ENCODE measurements at regions not wholly inside any gene's neighbourhood (a gene's known extent, or its start where the extent isn't known, plus 50 kb on each side); places are given as distances from the start of the nearest gene placed in this dataset.
"Not testable (repeated sequence)": the region's sequence is repeated elsewhere in the genome, so short reads cannot be mapped to it uniquely, and the experiment has no call there.

DNA sequence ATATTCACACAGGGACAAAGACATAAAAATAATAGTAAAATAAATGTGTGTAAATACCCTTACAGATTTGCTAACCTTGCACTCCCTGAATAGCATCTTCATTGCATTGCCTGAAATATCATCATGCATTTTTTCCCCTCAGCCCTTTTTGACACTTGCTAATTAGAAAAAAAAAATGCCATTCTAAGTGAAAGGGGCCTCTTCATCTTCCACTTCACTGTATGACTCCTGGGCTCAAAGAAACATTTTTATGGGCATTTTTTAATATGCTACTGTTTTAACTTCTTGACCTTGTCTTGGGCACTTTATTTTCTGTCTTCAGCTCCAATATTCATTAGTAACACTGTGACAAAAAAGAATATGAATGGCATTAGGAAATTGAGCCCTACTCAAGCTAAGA, 1424.4 kb downstream of the CDH8 start:
- FAIRE-seq (no peak), DNase-seq (no peak)
- no peaks in the 10 kb centered on the region for H3K4me1 ChIP-seq (ENCODE audit: control insufficient read depth in 2 of 3, insufficient read depth in 2 of 3, low read depth in 1 of 3, low read length in 3 of 3)
- no peaks in the 10 kb centered on the region for H3K9me3 ChIP-seq (ENCODE audit: control insufficient read depth in 2 of 3, insufficient read depth in 1 of 3, low read length in 3 of 3)
- no peak overlapping the region for H3K4me3 ChIP-seq (ENCODE audit: low read length in 3 of 3)
- H3K36me3 ChIP-seq (ENCODE audit: control insufficient read depth in 2 of 3, insufficient read depth in 3 of 3, low read length in 3 of 3) = no peaks in the 10 kb centered on the region
- intact Hi-C loops (cut with DNase I) = no loop called here
- H3K27me3 ChIP-seq (ENCODE audit: control insufficient read depth, insufficient read depth, low read length) = no peaks in the 10 kb centered on the region
- no peak overlapping the region for H3K27ac ChIP-seq (ENCODE audit: low read depth in 2 of 2, low read length in 2 of 2)
- TF ChIP-seq CTCF (IDR thresholded peaks at IDR 0.05; ENCODE audit: borderline replicate concordance, extremely low read depth, insufficient read depth) = no peak
- H3K9ac ChIP-seq (ENCODE audit: low read length in 3 of 3) = no peak overlapping the region

DNA sequence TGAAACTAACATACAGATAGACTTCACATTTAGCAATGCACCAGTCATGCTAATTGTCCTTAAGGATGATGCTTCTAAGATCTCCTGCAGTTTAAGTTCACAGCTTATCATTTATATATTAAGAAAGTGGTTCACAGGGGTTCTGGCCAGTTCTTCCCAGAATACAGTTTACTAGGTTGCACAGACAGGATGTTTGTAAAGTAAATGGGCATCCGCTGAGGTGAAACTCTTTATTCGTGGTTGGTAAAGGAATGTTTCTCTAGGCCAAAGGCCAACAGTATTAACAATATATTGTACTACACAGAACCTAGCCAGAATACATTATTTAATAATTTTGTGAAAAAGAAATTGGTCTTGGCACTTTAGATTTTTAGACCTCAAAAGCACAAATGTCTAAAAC, 1427.3 kb downstream of the CDH8 start:
- no peak for DNase-seq
- intact Hi-C loops (cut with DNase I) = no loop called here
- no peak overlapping the region for H3K4me3 ChIP-seq (ENCODE audit: low read length in 3 of 3)
- no peak overlapping the region for H3K27ac ChIP-seq (ENCODE audit: low read depth in 2 of 2, low read length in 2 of 2)
- H3K9ac ChIP-seq (ENCODE audit: low read length in 3 of 3) = no peak overlapping the region
- no peak for FAIRE-seq
- TF ChIP-seq CTCF (IDR thresholded peaks at IDR 0.05; ENCODE audit: borderline replicate concordance, extremely low read depth, insufficient read depth) = no peak
- H3K9me3 ChIP-seq (ENCODE audit: control insufficient read depth in 2 of 3, insufficient read depth in 1 of 3, low read length in 3 of 3) = no peaks in the 10 kb centered on the region
- no peaks in the 10 kb centered on the region for H3K27me3 ChIP-seq (ENCODE audit: control insufficient read depth, insufficient read depth, low read length)
- H3K36me3 ChIP-seq (ENCODE audit: control insufficient read depth in 2 of 3, insufficient read depth in 3 of 3, low read length in 3 of 3) = no peaks in the 10 kb centered on the region
- no peaks in the 10 kb centered on the region for H3K4me1 ChIP-seq (ENCODE audit: control insufficient read depth in 2 of 3, insufficient read depth in 2 of 3, low read depth in 1 of 3, low read length in 3 of 3)

DNA sequence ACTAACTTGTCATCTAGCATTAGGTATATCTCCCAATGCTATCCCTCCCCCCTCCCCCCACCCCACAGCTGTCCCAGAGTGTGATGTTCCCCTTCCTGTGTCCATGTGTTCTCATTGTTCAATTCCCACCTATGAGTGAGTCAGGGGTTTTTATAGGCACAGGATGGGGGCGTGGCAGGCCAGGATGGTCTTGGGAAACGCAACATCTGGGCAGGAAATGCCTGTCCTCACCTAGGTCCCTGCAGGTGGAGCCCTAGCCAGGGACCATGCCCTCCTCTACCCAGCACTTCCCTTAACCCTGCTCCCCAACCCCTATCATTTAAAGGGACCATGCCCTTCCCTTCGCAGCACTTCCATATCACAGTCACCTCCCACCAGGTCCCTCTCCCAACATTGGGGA, 1430.6 kb downstream of the CDH8 start:
- DNase-seq = not testable (repeated sequence)

DNA sequence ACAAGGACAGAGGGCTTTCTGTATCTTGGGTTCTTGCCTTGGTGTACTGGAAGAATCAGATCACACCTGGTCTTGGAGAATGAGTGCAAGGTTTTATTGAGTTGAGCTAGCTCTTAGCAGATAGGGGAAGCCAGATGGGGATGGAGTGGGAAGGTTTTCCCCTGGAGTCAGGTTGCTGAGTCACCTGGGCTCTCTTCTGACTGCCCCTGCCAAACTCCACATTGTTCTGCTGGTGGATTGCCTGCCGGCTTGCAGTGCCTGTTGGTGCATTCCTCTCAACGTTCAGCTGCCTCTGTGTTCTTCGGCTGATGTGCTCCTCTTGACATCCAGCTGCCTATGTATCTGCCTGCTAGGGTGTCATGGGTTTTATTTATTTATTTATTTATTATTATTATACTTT, 1431.1 kb downstream of the CDH8 start:
- FAIRE-seq (no peak), DNase-seq (no peak)
- Histone ChIP-seq H3K4me3 (ENCODE audit: low read length in 3 of 3) (no peak overlapping the region), H3K27ac (ENCODE audit: low read depth in 2 of 2, low read length in 2 of 2) (no peak overlapping the region), H3K9me3 (ENCODE audit: control insufficient read depth in 2 of 3, insufficient read depth in 1 of 3, low read length in 3 of 3) (no peaks in the 10 kb centered on the region), H3K4me1 (ENCODE audit: control insufficient read depth in 2 of 3, insufficient read depth in 2 of 3, low read depth in 1 of 3, low read length in 3 of 3) (no peaks in the 10 kb centered on the region), H3K36me3 (ENCODE audit: control insufficient read depth in 2 of 3, insufficient read depth in 3 of 3, low read length in 3 of 3) (no peaks in the 10 kb centered on the region), H3K27me3 (ENCODE audit: control insufficient read depth, insufficient read depth, low read length) (no peaks in the 10 kb centered on the region), H3K9ac (ENCODE audit: low read length in 3 of 3) (no peak overlapping the region)
- TF ChIP-seq CTCF (IDR thresholded peaks at IDR 0.05; ENCODE audit: borderline replicate concordance, extremely low read depth, insufficient read depth) = no peak
- intact Hi-C loops (cut with DNase I) = no loop called here

More for the DNA sequence above, 1430.6 kb downstream of the CDH8 start:
- H3K4me3 ChIP-seq (ENCODE audit: low read length in 3 of 3); H3K4me1 ChIP-seq (ENCODE audit: control insufficient read depth in 2 of 3, insufficient read depth in 2 of 3, low read depth in 1 of 3, low read length in 3 of 3); H3K27ac ChIP-seq (ENCODE audit: low read depth in 2 of 2, low read length in 2 of 2); intact Hi-C loops (cut with DNase I); FAIRE-seq; H3K9me3 ChIP-seq (ENCODE audit: control insufficient read depth in 2 of 3, insufficient read depth in 1 of 3, low read length in 3 of 3); H3K27me3 ChIP-seq (ENCODE audit: control insufficient read depth, insufficient read depth, low read length); H3K36me3 ChIP-seq (ENCODE audit: control insufficient read depth in 2 of 3, insufficient read depth in 3 of 3, low read length in 3 of 3); H3K9ac ChIP-seq (ENCODE audit: low read length in 3 of 3): not testable (repeated sequence)

All from kidney (tissue), 13 donors.